Upper lobe of left lung (tissue), 6 donors: ENCODE measurements at regions not wholly inside any gene's neighbourhood (a gene's known extent, or its start where the extent isn't known, plus 50 kb on each side); places are given as distances from the start of the nearest gene placed in this dataset.

Experiments
- ATAC-seq, 2 donors: fragments of 200-7000 bp; cut with Tn5 transposase; one replicate each; pipeline ENCODE4 v1.9.1; 2022; ENCODE audit warnings: mild to moderate bottlenecking in 2 of 2, moderate library complexity in 2 of 2; ENCODE audit not compliant: low FRiP score in 2 of 2
- DNase-seq, 2 donors: peaks; one replicate each; pipeline ENCODE4 v3.0.0-alpha.2; 2019 to 2020
- H3K27ac ChIP-seq, 4 donors: fragments of 200-600 bp; sonication (generic); one replicate each; pipeline ENCODE4 v1.5.1; 2016 to 2019
- H3K27me3 ChIP-seq, 4 donors: fragments of 200-600 bp; sonication (generic); one replicate each; pipeline ENCODE4 v1.5.1; 2017 to 2019
- H3K36me3 ChIP-seq, 4 donors: fragments of 200-600 bp; sonication (generic); one replicate each; pipeline ENCODE4 v1.5.1; 2016 to 2019
- H3K4me1 ChIP-seq, 4 donors: fragments of 200-600 bp; sonication (generic); one replicate each; pipeline ENCODE4 v1.5.1; 2018 to 2019
- H3K4me3 ChIP-seq, 4 donors: fragments of 200-600 bp; sonication (generic); one replicate each; pipeline ENCODE4 v1.5.1; 2017 to 2019; ENCODE audit warnings: mild to moderate bottlenecking in 2 of 4, moderate library complexity in 1 of 4
- H3K9me3 ChIP-seq, 4 donors: fragments of 200-600 bp; sonication (generic); one replicate each; pipeline ENCODE4 v1.5.1; 2018 to 2019
- EP300 ChIP-seq, 4 donors: sonication (generic); formaldehyde crosslinking; IDR thresholded peaks; one replicate each; pipeline ENCODE4 v1.5.1; 2017; ENCODE audit warnings: antibody characterized with exemption in 4 of 4, control low read depth in 2 of 4
- POLR2A ChIP-seq, 4 donors: fragments of 450-650 bp; IDR thresholded peaks; one replicate each; pipeline ENCODE4 v1.5.1; 2016 to 2017; ENCODE audit warnings: antibody characterized with exemption in 4 of 4, mild to moderate bottlenecking in 2 of 4
- POLR2AphosphoS5 ChIP-seq, 2 donors: sonication (generic); formaldehyde crosslinking; IDR thresholded peaks; one replicate each; pipeline ENCODE4 v1.5.1; 2017; ENCODE audit warnings: antibody characterized with exemption in 2 of 2
- WGBS, 2 donors: methylation state at CpG; one replicate each; pipeline ENCODE4 v1.1.5; 2017 to 2018; 5-methylcytosine and 5-hydroxymethylcytosine counted together
- TF ChIP-seq, protein P1 (sequence below), 6 experiments: fragments of 450-650 bp in 4 of 6; fragments of 200-600 bp in 2 of 6; sonication (generic) in 2 of 6; IDR thresholded peaks; one replicate each; pipeline ENCODE4 v1.5.1; 2016 to 2019; ENCODE audit warnings: antibody characterized with exemption in 6 of 6
- donor health status: DM: no; HTN: no; CAD: no; lungs with moderate emphysema.
- donor health status: DM: no; HTN: yes; CAD: no; lungs with severe emphysema.

DNA sequence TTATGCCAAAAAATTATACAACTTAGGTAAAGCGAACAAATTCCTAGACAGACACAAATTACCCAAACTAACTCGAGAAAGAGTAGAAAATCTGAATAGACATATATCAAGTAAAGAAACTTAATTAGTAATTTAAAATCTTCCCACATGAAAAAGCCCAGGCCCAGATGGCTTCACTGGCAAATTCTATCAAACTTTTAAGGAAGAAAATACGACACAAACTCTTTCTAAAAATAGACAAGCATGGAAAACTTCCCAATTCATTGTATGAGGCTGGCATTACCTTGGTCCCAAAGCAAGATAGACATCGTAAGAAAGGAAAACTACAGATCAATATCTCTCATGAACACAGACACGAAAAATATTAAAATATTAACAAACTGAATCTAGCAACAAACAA, 135.3 kb downstream of the DRD1 start:
- ATAC-seq (no peak), DNase-seq (no peak)
- TF ChIP-seq POLR2A (IDR thresholded peaks at IDR 0.05) (no peak), EP300 (IDR thresholded peaks at IDR 0.05) (no peak), POLR2AphosphoS5 (IDR thresholded peaks at IDR 0.05) (no peak)
- TF ChIP-seq, protein P1, sequence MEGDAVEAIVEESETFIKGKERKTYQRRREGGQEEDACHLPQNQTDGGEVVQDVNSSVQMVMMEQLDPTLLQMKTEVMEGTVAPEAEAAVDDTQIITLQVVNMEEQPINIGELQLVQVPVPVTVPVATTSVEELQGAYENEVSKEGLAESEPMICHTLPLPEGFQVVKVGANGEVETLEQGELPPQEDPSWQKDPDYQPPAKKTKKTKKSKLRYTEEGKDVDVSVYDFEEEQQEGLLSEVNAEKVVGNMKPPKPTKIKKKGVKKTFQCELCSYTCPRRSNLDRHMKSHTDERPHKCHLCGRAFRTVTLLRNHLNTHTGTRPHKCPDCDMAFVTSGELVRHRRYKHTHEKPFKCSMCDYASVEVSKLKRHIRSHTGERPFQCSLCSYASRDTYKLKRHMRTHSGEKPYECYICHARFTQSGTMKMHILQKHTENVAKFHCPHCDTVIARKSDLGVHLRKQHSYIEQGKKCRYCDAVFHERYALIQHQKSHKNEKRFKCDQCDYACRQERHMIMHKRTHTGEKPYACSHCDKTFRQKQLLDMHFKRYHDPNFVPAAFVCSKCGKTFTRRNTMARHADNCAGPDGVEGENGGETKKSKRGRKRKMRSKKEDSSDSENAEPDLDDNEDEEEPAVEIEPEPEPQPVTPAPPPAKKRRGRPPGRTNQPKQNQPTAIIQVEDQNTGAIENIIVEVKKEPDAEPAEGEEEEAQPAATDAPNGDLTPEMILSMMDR (IDR thresholded peaks at IDR 0.05), result no peak
- H3K4me3 ChIP-seq, result no peak overlapping the region
- no peaks in the 10 kb centered on the region for H3K27me3 ChIP-seq
- H3K9me3 ChIP-seq, result no peaks in the 10 kb centered on the region
- no peaks in the 10 kb centered on the region for H3K36me3 ChIP-seq
- no peak overlapping the region for H3K27ac ChIP-seq
- no peaks in the 10 kb centered on the region for H3K4me1 ChIP-seq
- 75 to 80% methylated on average over 5 of the region's 5 CpGs for WGBS, 2 donors

DNA sequence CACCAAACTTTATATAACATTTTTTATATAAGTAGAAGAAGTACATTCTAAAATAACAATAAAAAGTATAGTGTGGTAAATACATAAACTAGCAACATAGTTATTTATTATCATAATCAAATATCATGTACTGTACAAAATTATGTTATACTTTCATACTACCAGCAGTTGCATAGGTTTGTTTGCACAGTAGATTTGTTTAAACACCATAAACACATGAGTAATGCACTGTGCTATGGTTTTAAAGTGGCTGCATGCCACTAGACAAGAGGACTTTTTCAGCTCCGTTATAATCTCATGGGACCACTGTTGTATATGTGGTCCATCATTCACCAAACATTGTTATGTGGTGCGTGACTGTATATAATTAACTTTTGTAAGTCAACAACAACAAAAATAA, 137.6 kb downstream of the DRD1 start:
- Histone ChIP-seq H3K27ac (no peak overlapping the region), H3K9me3 (no peaks in the 10 kb centered on the region), H3K27me3 (no peaks in the 10 kb centered on the region), H3K4me1 (no peaks in the 10 kb centered on the region), H3K4me3 (no peak overlapping the region), H3K36me3 (no peaks in the 10 kb centered on the region)
- ATAC-seq (no peak), DNase-seq (no peak)
- WGBS, 2 donors, result 76 to 78% methylated on average over 2 of the region's 2 CpGs
- TF ChIP-seq POLR2A (IDR thresholded peaks at IDR 0.05) (no peak), POLR2AphosphoS5 (IDR thresholded peaks at IDR 0.05) (no peak), EP300 (IDR thresholded peaks at IDR 0.05) (no peak)
- TF ChIP-seq, protein P1 (IDR thresholded peaks at IDR 0.05), result no peak

DNA sequence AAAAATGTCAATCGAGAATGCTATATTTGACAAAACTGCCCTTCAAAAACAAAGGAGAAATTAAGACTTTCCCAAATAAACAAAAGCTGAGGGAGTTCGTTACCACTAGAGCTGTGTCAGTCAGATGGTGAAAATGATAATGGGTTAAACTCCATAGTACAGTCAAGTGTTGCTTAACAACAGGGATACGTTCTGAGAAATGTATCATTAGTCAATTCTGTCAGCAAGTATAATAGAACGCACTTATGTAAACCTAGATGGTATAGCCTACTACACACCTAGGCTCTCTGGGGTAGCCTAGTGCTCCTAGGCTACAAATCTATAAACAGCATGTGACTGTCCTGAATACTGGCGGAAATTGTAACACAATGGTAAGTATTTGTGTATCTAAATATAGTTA, 138.7 kb downstream of the DRD1 start:
- DNase-seq (no peak), ATAC-seq (no peak)
- Histone ChIP-seq H3K9me3 (no peaks in the 10 kb centered on the region), H3K27me3 (no peaks in the 10 kb centered on the region), H3K36me3 (no peaks in the 10 kb centered on the region), H3K4me3 (no peak overlapping the region), H3K4me1 (no peaks in the 10 kb centered on the region), H3K27ac (no peak overlapping the region)
- no peak for TF ChIP-seq EP300 (IDR thresholded peaks at IDR 0.05)
- TF ChIP-seq POLR2A (IDR thresholded peaks at IDR 0.05), result no peak
- TF ChIP-seq, protein P1 (IDR thresholded peaks at IDR 0.05), result no peak
- TF ChIP-seq POLR2AphosphoS5 (IDR thresholded peaks at IDR 0.05), result no peak
- WGBS, 2 donors, result 60 to 61% methylated on average over 5 of the region's 5 CpGs

DNA sequence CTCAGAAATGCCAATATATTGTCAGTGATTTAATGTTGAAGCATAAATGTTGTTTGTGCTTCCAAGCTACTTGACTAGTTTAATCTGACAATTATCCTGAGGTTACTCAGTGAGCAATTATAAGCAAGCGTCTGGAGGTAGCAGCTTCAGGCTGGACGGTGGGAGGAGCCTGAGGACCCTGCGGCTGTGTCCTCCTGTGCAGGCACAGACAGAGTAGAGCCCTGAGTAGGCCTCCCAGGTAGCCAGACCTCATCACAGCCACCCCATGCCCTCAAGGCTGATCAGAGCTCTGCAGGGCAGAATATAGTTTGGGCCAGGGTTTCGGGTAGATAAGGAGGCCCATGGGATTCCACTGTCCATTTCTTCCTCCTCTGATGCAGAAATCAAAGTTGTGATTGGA, 153.6 kb downstream of the DRD1 start:
- peak in 1 of 2 donors; percentile 6 for DNase-seq
- WGBS, 2 donors, result 79 to 83% methylated on average over 4 of the region's 4 CpGs

DNA sequence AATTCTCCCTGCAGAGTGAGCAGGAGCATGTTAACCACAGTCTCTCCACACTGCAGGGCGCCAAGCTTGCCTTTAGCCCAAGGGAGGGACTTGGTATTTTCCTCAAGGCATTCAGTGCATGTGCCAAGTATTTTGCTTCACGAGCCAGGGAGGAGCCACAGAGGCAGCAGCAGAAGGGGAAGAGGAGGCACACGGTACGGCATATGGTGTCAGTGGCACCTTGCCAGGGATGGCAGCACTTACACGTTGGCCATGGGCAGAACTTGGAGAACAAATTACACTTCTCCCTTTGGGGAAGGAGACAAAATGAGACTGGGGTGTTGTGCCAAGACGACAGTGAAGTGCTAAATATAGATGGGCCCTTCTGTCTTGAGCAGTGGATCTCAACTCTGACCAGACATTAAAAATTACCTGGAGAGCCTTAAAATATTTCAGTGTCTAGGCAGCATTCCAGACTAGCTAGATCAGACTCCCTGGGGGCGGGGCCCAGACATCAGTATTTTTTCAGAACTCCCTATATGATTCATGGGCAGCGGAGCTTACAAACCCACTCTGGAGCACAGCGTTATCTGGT, 155.8 kb downstream of the DRD1 start:
- H3K36me3 ChIP-seq, result no peaks in the 10 kb centered on the region
- H3K9me3 ChIP-seq, result no peaks in the 10 kb centered on the region
- no peaks in the 10 kb centered on the region for H3K4me1 ChIP-seq
- no peak for TF ChIP-seq POLR2A (IDR thresholded peaks at IDR 0.05)
- TF ChIP-seq EP300 (IDR thresholded peaks at IDR 0.05), result no peak
- no peak for TF ChIP-seq POLR2AphosphoS5 (IDR thresholded peaks at IDR 0.05)
- TF ChIP-seq, protein P1 (IDR thresholded peaks at IDR 0.05), result no peak
- H3K27ac ChIP-seq, result no peak overlapping the region
- H3K4me3 ChIP-seq, result no peak overlapping the region
- H3K27me3 ChIP-seq, result no peaks in the 10 kb centered on the region
- 68 to 71% methylated on average over 9 of the region's 9 CpGs for WGBS, 2 donors
- peak in 1 of 2 donors; percentile 16 for ATAC-seq
- DNase-seq, result no peak

More for the DNA sequence above, 153.6 kb downstream of the DRD1 start:
- no peaks in the 10 kb centered on the region for H3K27me3 ChIP-seq
- no peaks in the 10 kb centered on the region for H3K9me3 ChIP-seq
- ATAC-seq, result no peak
- H3K36me3 ChIP-seq, result no peaks in the 10 kb centered on the region
- no peak overlapping the region for H3K27ac ChIP-seq
- H3K4me3 ChIP-seq, result no peak overlapping the region
- TF ChIP-seq POLR2AphosphoS5 (IDR thresholded peaks at IDR 0.05), result no peak
- no peaks in the 10 kb centered on the region for H3K4me1 ChIP-seq
